Activated T-helper 2 cell treated with anti-CD3 and anti-CD28 coated beads, Interferon-gamma antibody, Interleukin-2, Interleukin-4, amounts not matched to agents 10 μg/mL and 5 μg/mL and 100 μg/mL, durations not matched to agents 14 hours and 24 hours and 36 hours (primary cell): ENCODE measurements at regions not wholly inside any gene's neighbourhood (a gene's known extent, or its start where the extent isn't known, plus 50 kb on each side); places are given as distances from the start of the nearest gene placed in this dataset.

ENCODE experiments used
- DNase-seq: peaks from one replicate; pipeline ENCODE4 v3.0.0; 2021; ENCODE audit warnings: low spot score
- H3K27ac Mint-ChIP-seq: one replicate; pipeline ENCODE4 v1.8.0; 2021; ENCODE audit warnings: mixed read lengths
- H3K27me3 Mint-ChIP-seq: one replicate; pipeline ENCODE4 v1.8.0; 2021; ENCODE audit warnings: low read depth, mixed read lengths
- H3K36me3 Mint-ChIP-seq: one replicate; pipeline ENCODE4 v1.8.0; 2021; ENCODE audit warnings: low read depth, mixed read lengths
- H3K4me1 Mint-ChIP-seq: one replicate; pipeline ENCODE4 v1.8.0; 2021; ENCODE audit warnings: low read depth, mixed read lengths
- H3K4me3 Mint-ChIP-seq: one replicate; pipeline ENCODE4 v1.8.0; 2021; ENCODE audit warnings: low read depth, mild to moderate bottlenecking, moderate library complexity, mixed read lengths
- H3K9me3 Mint-ChIP-seq: one replicate; pipeline ENCODE4 v1.8.0; 2021; ENCODE audit warnings: mixed read lengths
- intact Hi-C: fragments of 100-400 bp; cut with micrococcal nuclease; formaldehyde crosslinking; loops from one replicate; pipeline ENCODE4 v1.15.1; 2023

- no peaks in the 10 kb centered on the region for H3K36me3 Mint-ChIP-seq
- intact Hi-C loops = no loop called here
- no peak for DNase-seq
- no peak overlapping the region for H3K4me3 Mint-ChIP-seq
- H3K27ac Mint-ChIP-seq = no peak overlapping the region
- peaks cover 4% of the 10 kb centered on the region for H3K9me3 Mint-ChIP-seq
- no peaks in the 10 kb centered on the region for H3K27me3 Mint-ChIP-seq
- H3K4me1 Mint-ChIP-seq = no peaks in the 10 kb centered on the region
Observed at GRCh38 chr20:11247046-11248010, 573.5 kb upstream of the JAG1 start.

GRCh38 chr20:11248011-11248409, 574.2 kb upstream of the JAG1 start:
- no peaks in the 10 kb centered on the region for H3K4me1 Mint-ChIP-seq
- DNase-seq = no peak
- no peak overlapping the region for H3K4me3 Mint-ChIP-seq
- H3K27ac Mint-ChIP-seq = no peak overlapping the region
- H3K27me3 Mint-ChIP-seq = no peaks in the 10 kb centered on the region
- peaks cover 3% of the 10 kb centered on the region for H3K9me3 Mint-ChIP-seq
- no peaks in the 10 kb centered on the region for H3K36me3 Mint-ChIP-seq
- intact Hi-C loops = no loop called here

GRCh38 chr20:11248687-11249638, 575.2 kb upstream of the JAG1 start:
- intact Hi-C loops = no loop called here
- Mint-ChIP-seq H3K36me3 (no peaks in the 10 kb centered on the region), H3K4me3 (no peak overlapping the region), H3K9me3 (peaks cover 8% of the 10 kb centered on the region), H3K27me3 (no peaks in the 10 kb centered on the region), H3K4me1 (no peaks in the 10 kb centered on the region), H3K27ac (no peak overlapping the region)
- DNase-seq = no peak

GRCh38 chr20:11249683-11250082, 575.9 kb upstream of the JAG1 start:
- peaks cover 8% of the 10 kb centered on the region for H3K9me3 Mint-ChIP-seq
- DNase-seq = no peak
- H3K4me3 Mint-ChIP-seq = no peak overlapping the region
- intact Hi-C loops = no loop called here
- no peaks in the 10 kb centered on the region for H3K4me1 Mint-ChIP-seq
- no peaks in the 10 kb centered on the region for H3K36me3 Mint-ChIP-seq
- no peak overlapping the region for H3K27ac Mint-ChIP-seq
- H3K27me3 Mint-ChIP-seq = no peaks in the 10 kb centered on the region

- no peak for DNase-seq
- H3K4me3 Mint-ChIP-seq = no peak overlapping the region
Observed at GRCh38 chr20:11252447-11252846, 578.6 kb upstream of the JAG1 start.

GRCh38 chr20:11255455-11255854, 581.7 kb upstream of the JAG1 start:
- Mint-ChIP-seq H3K27me3 (no peaks in the 10 kb centered on the region), H3K9me3 (peaks cover 12% of the 10 kb centered on the region), H3K4me1 (no peaks in the 10 kb centered on the region), H3K4me3 (no peak overlapping the region), H3K36me3 (no peaks in the 10 kb centered on the region), H3K27ac (no peak overlapping the region)
- no peak for DNase-seq
- intact Hi-C loops = no loop called here

More at GRCh38 chr20:11252447-11252846, 578.6 kb upstream of the JAG1 start:
- H3K27me3 Mint-ChIP-seq = no peaks in the 10 kb centered on the region
- no peaks in the 10 kb centered on the region for H3K4me1 Mint-ChIP-seq
- no peak overlapping the region for H3K27ac Mint-ChIP-seq
- H3K36me3 Mint-ChIP-seq = no peaks in the 10 kb centered on the region
- peaks cover 8% of the 10 kb centered on the region for H3K9me3 Mint-ChIP-seq
- intact Hi-C loops = no loop called here

GRCh38 chr20:11255860-11256259, 582.1 kb upstream of the JAG1 start:
- Mint-ChIP-seq H3K9me3 (peaks cover 12% of the 10 kb centered on the region), H3K27me3 (no peaks in the 10 kb centered on the region), H3K4me3 (no peak overlapping the region), H3K36me3 (no peaks in the 10 kb centered on the region), H3K27ac (no peak overlapping the region), H3K4me1 (no peaks in the 10 kb centered on the region)
- no peak for DNase-seq
- intact Hi-C loops = no loop called here

- no peaks in the 10 kb centered on the region for H3K27me3 Mint-ChIP-seq
- H3K27ac Mint-ChIP-seq = no peak overlapping the region
- intact Hi-C loops = no loop called here
- H3K4me1 Mint-ChIP-seq = no peaks in the 10 kb centered on the region
- H3K9me3 Mint-ChIP-seq = peaks cover 4% of the 10 kb centered on the region
- DNase-seq = no peak
- no peaks in the 10 kb centered on the region for H3K36me3 Mint-ChIP-seq
- no peak overlapping the region for H3K4me3 Mint-ChIP-seq
Observed at GRCh38 chr20:11260611-11261010, 586.8 kb upstream of the JAG1 start.

- intact Hi-C loops = no loop called here
- Mint-ChIP-seq H3K27me3 (no peaks in the 10 kb centered on the region), H3K4me3 (no peak overlapping the region), H3K9me3 (peaks cover 4% of the 10 kb centered on the region), H3K36me3 (no peaks in the 10 kb centered on the region), H3K4me1 (no peaks in the 10 kb centered on the region), H3K27ac (no peak overlapping the region)
- DNase-seq = no peak
Observed at GRCh38 chr20:11261533-11262000, 587.8 kb upstream of the JAG1 start.

- no peak for DNase-seq
- intact Hi-C loops = no loop called here
- no peaks in the 10 kb centered on the region for H3K27me3 Mint-ChIP-seq
- no peak overlapping the region for H3K4me3 Mint-ChIP-seq
- no peak overlapping the region for H3K27ac Mint-ChIP-seq
- H3K4me1 Mint-ChIP-seq = peaks cover 5% of the 10 kb centered on the region
- H3K9me3 Mint-ChIP-seq = no peaks in the 10 kb centered on the region
- no peaks in the 10 kb centered on the region for H3K36me3 Mint-ChIP-seq
Observed at GRCh38 chr20:11266571-11266970, 592.8 kb upstream of the JAG1 start.

- no peak for DNase-seq
- intact Hi-C loops = no loop called here
- H3K4me1 Mint-ChIP-seq = peaks cover 5% of the 10 kb centered on the region
- no peaks in the 10 kb centered on the region for H3K27me3 Mint-ChIP-seq
- no peak overlapping the region for H3K27ac Mint-ChIP-seq
- no peaks in the 10 kb centered on the region for H3K9me3 Mint-ChIP-seq
- no peak overlapping the region for H3K4me3 Mint-ChIP-seq
- no peaks in the 10 kb centered on the region for H3K36me3 Mint-ChIP-seq
Observed at GRCh38 chr20:11267131-11267761, 593.4 kb upstream of the JAG1 start.

GRCh38 chr20:11267762-11268335, 594.0 kb upstream of the JAG1 start:
- no peak for DNase-seq
- H3K36me3 Mint-ChIP-seq = no peaks in the 10 kb centered on the region

More at GRCh38 chr20:11267762-11268335, 594.0 kb upstream of the JAG1 start:
- no peaks in the 10 kb centered on the region for H3K9me3 Mint-ChIP-seq
- H3K27me3 Mint-ChIP-seq = no peaks in the 10 kb centered on the region
- no peak overlapping the region for H3K4me3 Mint-ChIP-seq
- H3K27ac Mint-ChIP-seq = no peak overlapping the region
- H3K4me1 Mint-ChIP-seq = peaks cover 5% of the 10 kb centered on the region
- intact Hi-C loops = no loop called here
